ENCODE measurements at regions not wholly inside any gene's neighbourhood (a gene's known extent, or its start where the extent isn't known, plus 50 kb on each side); places are given as distances from the start of the nearest gene placed in this dataset.

DNA sequence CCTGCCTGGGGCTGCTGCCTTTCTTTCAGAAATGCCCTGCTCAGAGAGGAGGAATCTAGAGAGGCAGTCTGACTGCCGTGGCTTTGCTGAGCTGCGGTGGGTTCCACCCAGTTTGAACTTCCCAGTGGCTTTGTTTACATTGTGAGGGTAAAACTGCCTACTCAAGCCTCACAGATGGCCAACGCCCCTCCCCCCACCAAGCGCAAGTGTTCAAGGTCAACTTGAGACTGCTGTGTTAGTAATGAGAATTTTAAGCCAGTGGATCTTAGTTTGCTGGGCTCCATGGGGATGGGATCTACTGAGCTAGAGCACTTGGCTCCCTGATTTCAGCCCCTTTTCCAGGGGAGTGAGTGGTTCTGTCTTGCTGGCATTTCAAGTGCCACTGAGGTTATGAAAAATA, 819.2 kb downstream of the NLGN4Y start (continued):
- TF ChIP-seq, protein P1, sequence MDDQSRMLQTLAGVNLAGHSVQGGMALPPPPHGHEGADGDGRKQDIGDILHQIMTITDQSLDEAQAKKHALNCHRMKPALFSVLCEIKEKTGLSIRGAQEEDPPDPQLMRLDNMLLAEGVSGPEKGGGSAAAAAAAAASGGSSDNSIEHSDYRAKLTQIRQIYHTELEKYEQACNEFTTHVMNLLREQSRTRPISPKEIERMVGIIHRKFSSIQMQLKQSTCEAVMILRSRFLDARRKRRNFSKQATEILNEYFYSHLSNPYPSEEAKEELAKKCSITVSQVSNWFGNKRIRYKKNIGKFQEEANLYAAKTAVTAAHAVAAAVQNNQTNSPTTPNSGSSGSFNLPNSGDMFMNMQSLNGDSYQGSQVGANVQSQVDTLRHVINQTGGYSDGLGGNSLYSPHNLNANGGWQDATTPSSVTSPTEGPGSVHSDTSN (IDR thresholded peaks at IDR 0.05), result no peak
- no peak for TF ChIP-seq HDAC2 (IDR thresholded peaks at IDR 0.05)
- TF ChIP-seq EP300 (IDR thresholded peaks at IDR 0.05), result no peak
- TF ChIP-seq FOSL2 (IDR thresholded peaks at IDR 0.05), result no peak
- no peak for TF ChIP-seq FOSL2 (CRISPR knock-in tag; IDR thresholded peaks at IDR 0.05)

DNA sequence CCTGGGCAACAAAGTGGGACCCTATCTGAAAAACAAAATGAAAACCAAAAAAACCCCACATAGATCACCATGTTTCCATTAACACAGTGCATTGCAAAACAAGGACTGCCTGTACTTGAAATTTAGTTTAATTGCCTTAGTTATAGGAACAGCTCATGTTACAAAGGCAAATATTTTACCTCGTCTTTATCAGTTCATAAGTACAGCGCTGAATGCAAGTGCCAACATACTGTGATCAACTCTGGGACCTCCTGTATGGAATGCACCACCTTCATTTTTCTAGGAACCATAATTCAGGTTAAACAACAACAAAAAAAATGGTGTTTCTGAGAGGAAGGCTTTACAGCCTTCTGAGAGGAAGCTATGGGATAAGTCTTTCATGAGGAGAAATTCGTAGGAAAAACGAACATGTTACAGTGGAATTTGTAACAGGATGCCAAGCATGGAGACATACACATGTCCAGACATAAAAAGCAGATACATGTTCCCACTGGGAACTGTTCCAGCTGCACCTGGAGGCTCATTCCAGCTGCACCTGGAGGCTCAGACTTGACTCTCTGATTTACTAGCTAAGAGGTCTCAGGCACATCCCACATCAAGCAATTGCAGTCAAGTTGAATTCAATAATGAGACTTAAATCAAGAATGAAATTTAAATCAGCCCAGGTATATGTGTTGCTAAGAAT, 821.3 kb downstream of the NLGN4Y start:
- POLR2A ChIA-PET, result no interaction called here
- Histone ChIP-seq H3K9me3 (no peaks in the 10 kb centered on the region), H3K4me1 (no peaks in the 10 kb centered on the region), H3K4me3 (no peak overlapping the region), H3K27ac (no peak overlapping the region), H3K4me2 (no peak overlapping the region)
- DNase-seq (ENCODE audit: low read depth in 1 of 2, low spot score in 1 of 2) (no peak), ATAC-seq (no peak), FAIRE-seq (no peak)
- WGBS (ENCODE audit: missing lambda C conversion rate), result 12% methylated on average over 4 of the region's 4 CpGs
- CTCF ChIA-PET, result no interaction called here
- TF ChIP-seq CBX2 (IDR thresholded peaks at IDR 0.05; ENCODE audit: borderline replicate concordance, low read depth), result no peak
- no peak for TF ChIP-seq MAZ (IDR thresholded peaks at IDR 0.05; ENCODE audit: borderline replicate concordance, low read depth, low read length)
- TF ChIP-seq BHLHE40 (IDR thresholded peaks at IDR 0.05; ENCODE audit: low read depth, low read length), result no peak
- no peak for TF ChIP-seq EP300 (IDR thresholded peaks at IDR 0.05)

DNA sequence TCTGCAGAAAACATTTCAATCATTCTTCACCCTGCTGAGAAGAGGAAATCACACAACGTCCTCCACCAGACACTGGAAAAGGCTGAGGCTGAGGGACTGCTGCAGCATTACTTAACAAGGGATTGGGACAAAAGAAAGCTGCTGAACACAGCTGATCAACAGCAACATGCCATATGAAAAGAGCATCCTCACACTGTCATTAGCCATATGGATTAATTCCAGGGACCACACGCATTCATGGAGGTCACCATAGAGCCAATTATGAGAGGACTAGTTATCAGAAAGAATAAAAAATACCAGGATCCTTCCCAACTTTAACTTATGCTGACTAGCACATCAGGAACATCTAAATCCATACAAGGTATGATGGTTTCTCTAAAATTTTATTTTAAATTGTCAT, 825.0 kb downstream of the NLGN4Y start:
- Histone ChIP-seq H3K27ac (no peak overlapping the region), H3K9me3 (no peaks in the 10 kb centered on the region), H3K4me2 (no peak overlapping the region), H3K4me3 (no peak overlapping the region), H3K4me1 (no peaks in the 10 kb centered on the region)
- CTCF ChIA-PET, result no interaction called here
- FAIRE-seq (no peak), DNase-seq (ENCODE audit: low read depth in 1 of 2, low spot score in 1 of 2) (no peak), ATAC-seq (no peak)
- TF ChIP-seq NFE2L2 (conservative IDR thresholded peaks at IDR 0.05; ENCODE audit: low read length) (no peak), NR3C1 (IDR thresholded peaks at IDR 0.05) (no peak), CBX2 (IDR thresholded peaks at IDR 0.05; ENCODE audit: borderline replicate concordance, low read depth) (no peak)
- POLR2A ChIA-PET, result no interaction called here
- 5% methylated on average over 2 of the region's 2 CpGs for WGBS (ENCODE audit: missing lambda C conversion rate)

DNA sequence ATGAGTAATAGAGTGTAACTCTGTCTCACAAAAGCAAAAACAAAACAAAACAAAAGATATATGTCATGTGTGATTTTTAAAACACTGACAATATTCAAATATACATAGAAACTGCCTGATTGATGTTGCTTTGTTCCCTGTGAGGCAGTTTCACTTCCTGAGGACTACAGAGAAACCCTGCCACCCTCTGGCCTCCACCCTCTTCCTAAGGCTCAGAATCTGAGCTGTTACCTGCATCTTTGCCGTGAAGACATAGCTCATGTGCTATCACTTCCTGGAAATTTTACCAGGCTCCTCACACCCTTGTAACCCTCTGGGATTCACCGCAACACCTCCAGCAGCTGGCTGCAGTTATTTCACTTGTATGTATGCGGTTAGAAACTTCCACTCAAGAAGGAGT, 831.0 kb downstream of the NLGN4Y start:
- ATAC-seq, result no peak
- 88% methylated on average over 1 of the region's 3 CpGs for WGBS (ENCODE audit: missing lambda C conversion rate)
- Histone ChIP-seq H3K9me3 (no peaks in the 10 kb centered on the region), H3K4me3 (no peak overlapping the region), H3K4me1 (no peaks in the 10 kb centered on the region), H3K27ac (no peak overlapping the region), H3K4me2 (no peak overlapping the region)
- no peak for TF ChIP-seq EHMT2 (IDR thresholded peaks at IDR 0.05; ENCODE audit: low read depth)
- TF ChIP-seq POLR2A (IDR thresholded peaks at IDR 0.05; ENCODE audit: low read length), result no peak
- CTCF ChIA-PET, result no interaction called here
- FAIRE-seq, result no peak
- POLR2A ChIA-PET, result no interaction called here
- no peak for DNase-seq (ENCODE audit: low read depth in 1 of 2, low spot score in 1 of 2)

DNA sequence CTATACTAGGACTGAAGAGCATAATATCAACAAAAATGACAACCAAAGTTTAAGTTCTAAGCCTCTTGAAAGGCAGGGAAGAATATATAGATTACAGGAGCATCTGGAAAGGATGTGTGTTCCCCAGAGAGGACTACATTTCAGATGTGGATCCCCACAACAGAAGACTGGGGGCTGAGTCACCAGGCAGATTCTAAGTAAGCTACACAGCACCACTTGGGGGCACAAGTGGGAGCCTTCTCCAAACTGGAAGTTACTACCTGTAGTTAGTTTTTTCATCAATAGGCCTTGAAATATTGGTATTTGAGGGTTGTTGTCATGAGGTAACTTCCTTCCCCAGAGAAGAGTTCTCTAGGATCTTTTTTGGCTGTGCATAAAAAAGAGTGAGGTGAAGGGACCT, 836.1 kb downstream of the NLGN4Y start:
- H3K4me3 ChIP-seq, result no peak overlapping the region
- no peaks in the 10 kb centered on the region for H3K4me1 ChIP-seq
- ATAC-seq (no peak), FAIRE-seq (no peak), DNase-seq (ENCODE audit: low read depth in 1 of 2, low spot score in 1 of 2) (peak in 1 of 2 experiments; percentile 0)
- CTCF ChIA-PET, result no interaction called here
- no peak overlapping the region for H3K27ac ChIP-seq
- no peaks in the 10 kb centered on the region for H3K9me3 ChIP-seq
- POLR2A ChIA-PET, result no interaction called here
- TF ChIP-seq SMC3 (IDR thresholded peaks at IDR 0.05), result no peak
- no peak for TF ChIP-seq EHF (CRISPR knock-in tag; IDR thresholded peaks at IDR 0.05)
- no peak for TF ChIP-seq CHD2 (IDR thresholded peaks at IDR 0.05; ENCODE audit: low read length, partially characterized antibody)
- TF ChIP-seq, protein P2, sequence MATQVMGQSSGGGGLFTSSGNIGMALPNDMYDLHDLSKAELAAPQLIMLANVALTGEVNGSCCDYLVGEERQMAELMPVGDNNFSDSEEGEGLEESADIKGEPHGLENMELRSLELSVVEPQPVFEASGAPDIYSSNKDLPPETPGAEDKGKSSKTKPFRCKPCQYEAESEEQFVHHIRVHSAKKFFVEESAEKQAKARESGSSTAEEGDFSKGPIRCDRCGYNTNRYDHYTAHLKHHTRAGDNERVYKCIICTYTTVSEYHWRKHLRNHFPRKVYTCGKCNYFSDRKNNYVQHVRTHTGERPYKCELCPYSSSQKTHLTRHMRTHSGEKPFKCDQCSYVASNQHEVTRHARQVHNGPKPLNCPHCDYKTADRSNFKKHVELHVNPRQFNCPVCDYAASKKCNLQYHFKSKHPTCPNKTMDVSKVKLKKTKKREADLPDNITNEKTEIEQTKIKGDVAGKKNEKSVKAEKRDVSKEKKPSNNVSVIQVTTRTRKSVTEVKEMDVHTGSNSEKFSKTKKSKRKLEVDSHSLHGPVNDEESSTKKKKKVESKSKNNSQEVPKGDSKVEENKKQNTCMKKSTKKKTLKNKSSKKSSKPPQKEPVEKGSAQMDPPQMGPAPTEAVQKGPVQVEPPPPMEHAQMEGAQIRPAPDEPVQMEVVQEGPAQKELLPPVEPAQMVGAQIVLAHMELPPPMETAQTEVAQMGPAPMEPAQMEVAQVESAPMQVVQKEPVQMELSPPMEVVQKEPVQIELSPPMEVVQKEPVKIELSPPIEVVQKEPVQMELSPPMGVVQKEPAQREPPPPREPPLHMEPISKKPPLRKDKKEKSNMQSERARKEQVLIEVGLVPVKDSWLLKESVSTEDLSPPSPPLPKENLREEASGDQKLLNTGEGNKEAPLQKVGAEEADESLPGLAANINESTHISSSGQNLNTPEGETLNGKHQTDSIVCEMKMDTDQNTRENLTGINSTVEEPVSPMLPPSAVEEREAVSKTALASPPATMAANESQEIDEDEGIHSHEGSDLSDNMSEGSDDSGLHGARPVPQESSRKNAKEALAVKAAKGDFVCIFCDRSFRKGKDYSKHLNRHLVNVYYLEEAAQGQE (IDR thresholded peaks at IDR 0.05), result no peak
- TF ChIP-seq PHF8 (IDR thresholded peaks at IDR 0.05; ENCODE audit: borderline replicate concordance, low read depth), result no peak
- TF ChIP-seq, protein P3, sequence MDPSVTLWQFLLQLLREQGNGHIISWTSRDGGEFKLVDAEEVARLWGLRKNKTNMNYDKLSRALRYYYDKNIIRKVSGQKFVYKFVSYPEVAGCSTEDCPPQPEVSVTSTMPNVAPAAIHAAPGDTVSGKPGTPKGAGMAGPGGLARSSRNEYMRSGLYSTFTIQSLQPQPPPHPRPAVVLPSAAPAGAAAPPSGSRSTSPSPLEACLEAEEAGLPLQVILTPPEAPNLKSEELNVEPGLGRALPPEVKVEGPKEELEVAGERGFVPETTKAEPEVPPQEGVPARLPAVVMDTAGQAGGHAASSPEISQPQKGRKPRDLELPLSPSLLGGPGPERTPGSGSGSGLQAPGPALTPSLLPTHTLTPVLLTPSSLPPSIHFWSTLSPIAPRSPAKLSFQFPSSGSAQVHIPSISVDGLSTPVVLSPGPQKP (IDR thresholded peaks at IDR 0.05; ENCODE audit: low read depth, low read length), result no peak
- TF ChIP-seq CBX2 (IDR thresholded peaks at IDR 0.05; ENCODE audit: borderline replicate concordance, low read depth), result no peak
- TF ChIP-seq CHD4 (IDR thresholded peaks at IDR 0.05; ENCODE audit: borderline replicate concordance), result no peak
- H3K4me2 ChIP-seq, result no peak overlapping the region

Data from A549 (cell line).